ENCODE measurements at regions not wholly inside any gene's neighbourhood (a gene's known extent, or its start where the extent isn't known, plus 50 kb on each side); places are given as distances from the start of the nearest gene placed in this dataset.
"Not testable (repeated sequence)": the region's sequence is repeated elsewhere in the genome, so short reads cannot be mapped to it uniquely, and the experiment has no call there.

DNA sequence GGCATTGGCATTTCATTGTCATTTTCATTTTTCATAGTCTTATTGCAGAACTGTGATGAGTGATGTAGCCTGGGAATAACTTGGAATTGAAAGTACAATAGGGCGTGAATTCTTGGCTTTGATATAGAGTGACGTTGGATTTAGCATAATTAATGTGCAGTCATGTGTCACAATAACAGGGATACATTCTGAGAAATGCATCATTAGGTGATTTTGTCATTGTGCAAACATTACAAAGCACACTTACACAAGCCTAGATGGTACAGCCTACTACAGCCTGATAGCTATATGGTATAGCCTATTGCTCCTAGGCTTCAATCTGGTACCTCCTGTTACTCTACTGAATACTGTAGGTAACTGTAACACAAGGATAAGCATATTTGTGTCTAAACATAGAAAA lies 300.8 kb downstream of the DTHD1 start:
- DNase-seq (ENCODE audit: low read depth in 4 of 4, low spot score in 3 of 4), result no peak

DNA sequence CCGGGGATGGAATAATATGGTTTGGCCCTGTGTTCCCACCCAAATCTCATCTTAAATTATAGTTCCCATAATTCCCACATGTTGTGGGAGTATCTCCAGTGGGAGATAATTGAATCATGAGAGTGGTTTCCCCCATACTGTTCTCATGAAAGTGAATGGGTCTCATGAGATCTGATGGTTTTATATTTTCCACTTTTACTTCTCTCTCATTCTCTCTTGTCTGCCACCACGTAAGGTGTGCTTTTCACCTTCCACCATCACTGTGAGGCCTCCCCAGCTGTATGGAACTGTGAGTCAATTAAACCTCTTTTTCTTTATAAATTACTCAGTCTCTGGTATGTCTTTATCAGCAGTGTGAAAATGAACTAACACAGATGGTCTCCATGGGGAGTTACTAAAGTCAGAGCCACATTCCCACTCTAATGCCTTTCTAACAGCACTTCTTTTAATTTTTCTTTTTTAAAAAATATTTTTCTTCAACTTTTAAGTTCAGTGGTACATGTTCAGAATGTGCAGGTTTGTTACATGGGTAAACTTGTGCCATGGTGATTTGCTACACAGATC lies 306.6 kb downstream of the DTHD1 start:
- no peak for DNase-seq (ENCODE audit: low read depth in 4 of 4, low spot score in 3 of 4)

DNA sequence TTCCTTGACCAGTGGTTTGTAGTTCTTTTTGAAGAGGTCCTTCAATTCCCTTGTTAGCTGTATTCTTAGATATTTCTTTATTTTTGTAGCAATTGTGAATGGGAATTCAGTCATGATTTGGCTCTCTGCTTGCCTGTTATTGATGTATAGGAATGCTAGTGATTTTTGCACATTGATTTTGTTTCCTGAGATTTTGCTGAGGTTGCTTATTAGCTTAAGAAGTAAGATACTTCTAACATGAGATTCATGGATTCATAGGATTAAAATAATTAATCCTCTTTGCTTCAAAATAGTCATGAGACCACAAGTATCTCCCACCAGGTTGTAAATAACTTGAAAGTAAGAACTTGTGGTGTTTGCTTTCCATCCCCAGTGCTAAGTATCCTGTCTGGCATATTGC lies 308.9 kb downstream of the DTHD1 start:
- DNase-seq (ENCODE audit: low read depth in 4 of 4, low spot score in 3 of 4), result no peak

DNA sequence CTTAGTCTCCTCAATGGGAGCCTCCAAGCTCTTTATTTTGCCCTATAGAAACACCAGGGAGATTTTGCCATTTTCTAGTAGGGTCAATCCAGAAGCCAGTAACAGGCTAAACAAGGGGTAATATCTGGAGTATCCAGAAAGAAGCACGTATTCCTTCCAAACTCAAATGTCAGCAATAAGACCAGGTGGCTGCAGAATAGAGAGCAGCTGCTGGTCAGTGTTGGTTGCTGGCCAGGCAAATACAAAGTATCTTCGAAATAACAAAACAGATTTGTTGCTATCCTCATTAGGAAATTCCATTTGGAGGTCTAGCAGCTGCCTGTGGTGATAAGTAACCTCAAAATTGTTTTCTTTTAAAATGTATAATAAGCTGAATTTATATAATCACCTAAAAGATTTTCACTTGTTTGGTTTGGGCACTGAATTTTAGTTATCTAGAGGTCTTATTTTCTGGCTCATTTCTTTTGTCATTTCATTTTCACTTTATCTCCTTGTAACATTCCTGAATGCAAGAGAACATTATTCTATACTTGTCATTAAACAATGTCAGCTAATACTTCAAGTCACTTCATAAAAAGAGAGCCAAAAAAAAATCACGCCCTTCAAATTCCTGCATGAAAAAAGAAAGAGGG lies 320.6 kb downstream of the DTHD1 start:
- DNase-seq (ENCODE audit: low read depth in 4 of 4, low spot score in 3 of 4), result no peak

DNA sequence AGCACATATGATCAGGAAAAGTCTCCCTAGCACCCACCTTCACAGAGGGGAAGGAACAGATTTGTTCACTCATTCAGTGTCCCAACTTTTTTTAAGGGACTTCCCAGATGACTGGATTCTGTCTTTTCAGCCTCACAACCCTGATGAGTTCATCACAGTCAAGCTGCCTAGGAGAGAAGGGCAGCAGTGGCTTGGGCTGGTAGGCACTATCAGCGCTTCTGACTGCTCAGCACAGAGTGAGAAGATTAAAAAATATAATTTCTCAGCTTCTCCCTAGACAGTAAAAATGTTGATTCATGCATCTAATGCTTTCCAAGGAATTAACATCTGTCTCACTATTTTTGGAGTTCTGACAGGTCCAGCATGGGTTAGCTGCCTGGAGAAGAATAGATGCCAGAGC lies 328.2 kb downstream of the DTHD1 start:
- DNase-seq (ENCODE audit: low read depth in 4 of 4, low spot score in 3 of 4), result no peak

DNA sequence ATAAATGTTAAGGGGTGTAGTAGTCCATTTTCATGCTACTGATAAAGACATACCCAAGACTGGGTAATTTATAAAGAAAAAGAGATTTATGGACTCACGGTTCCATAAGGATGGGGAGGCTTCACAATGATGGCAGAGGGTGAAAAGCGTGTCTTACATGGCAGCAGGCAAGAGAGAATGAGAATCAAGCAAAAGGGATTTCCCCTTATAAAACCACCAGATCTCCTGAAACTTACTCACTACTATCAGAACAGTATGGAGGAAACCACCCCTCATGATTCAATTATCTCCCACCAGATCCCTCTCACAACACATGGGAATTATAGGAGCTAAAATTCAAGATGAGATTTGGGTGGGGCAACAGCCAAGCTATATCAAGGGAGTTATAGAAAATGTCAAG lies 329.2 kb downstream of the DTHD1 start:
- DNase-seq (ENCODE audit: low read depth in 4 of 4, low spot score in 3 of 4), result no peak

DNA sequence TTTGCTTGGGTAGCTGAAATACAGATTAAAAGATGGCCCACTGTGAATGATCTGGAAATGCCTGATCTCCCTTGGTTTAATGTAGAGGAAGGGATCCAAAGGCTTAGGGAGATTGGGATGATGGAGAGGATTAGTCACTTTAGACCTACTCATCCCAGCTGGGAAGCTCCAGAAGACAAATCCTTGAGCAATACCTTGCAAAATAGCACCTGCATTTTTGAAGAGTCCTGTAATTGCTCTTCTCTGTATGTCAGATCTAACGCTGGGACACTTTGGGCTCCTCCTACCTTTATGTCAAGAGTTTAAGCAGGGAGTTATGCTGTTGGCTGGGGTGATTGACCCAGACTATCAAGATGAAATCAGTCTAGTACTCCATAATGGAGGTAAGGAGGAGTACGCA lies 331.7 kb downstream of the DTHD1 start:
- not testable (repeated sequence) for DNase-seq (ENCODE audit: low read depth in 4 of 4, low spot score in 3 of 4)

DNA sequence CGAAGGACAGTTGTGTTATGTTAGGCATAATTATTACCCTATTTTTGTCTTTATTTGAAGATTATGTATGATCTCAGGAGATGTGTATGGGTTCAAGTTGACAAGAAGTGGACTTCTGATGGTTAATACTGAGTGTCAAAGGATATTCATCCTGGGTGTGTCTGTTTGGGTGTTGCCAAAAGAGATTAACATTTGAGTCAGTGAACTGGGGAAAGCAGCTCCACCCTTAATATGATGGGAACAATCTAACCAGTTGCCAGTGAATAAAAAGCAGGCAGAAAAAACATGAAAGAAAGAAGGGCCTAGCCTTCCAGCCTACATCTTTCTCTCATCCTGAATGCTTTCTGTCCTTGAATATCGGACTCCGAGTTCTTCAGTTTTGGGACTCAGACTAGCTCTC lies 332.6 kb downstream of the DTHD1 start:
- DNase-seq (ENCODE audit: low read depth in 4 of 4, low spot score in 3 of 4), result no peak

DNA sequence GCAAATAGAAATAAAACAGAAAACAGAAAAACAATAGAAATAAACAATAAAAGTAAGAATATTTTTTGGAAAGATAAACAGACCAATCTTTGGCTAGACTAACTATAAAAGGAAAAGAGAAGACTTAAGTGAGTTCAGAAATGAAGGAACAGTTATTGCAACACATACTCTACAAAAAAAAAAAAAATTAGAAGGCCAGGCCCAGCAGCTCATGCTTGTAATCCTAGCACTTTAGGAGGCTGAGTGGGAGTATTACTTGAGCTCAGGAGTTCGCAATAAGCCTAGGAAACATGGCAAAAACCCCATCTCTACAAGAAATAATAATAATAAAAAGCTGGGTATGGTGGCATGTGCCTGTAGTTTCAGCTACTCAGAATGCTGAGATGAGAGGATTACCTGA lies 336.7 kb downstream of the DTHD1 start:
- DNase-seq (ENCODE audit: low read depth in 4 of 4, low spot score in 3 of 4), result no peak

DNA sequence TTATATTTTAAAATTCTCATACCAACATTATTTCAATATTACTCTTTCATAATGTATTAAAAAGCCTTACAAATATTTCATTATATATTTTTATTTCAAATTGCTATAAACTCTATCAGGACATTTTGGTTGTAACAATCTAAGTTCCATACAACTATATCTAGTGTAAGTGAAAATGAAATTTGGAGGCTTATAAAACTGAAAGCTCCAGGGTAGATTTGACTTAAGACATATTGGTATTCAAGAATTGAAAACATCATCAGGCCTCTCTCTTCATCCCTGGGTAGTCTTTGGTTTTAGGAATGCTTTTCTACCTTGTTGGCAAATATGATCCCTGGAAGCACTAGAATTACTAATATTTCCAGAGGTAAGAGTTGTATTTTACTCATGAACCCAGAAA lies 342.6 kb downstream of the DTHD1 start:
- no peak for DNase-seq (ENCODE audit: low read depth in 4 of 4, low spot score in 3 of 4)

DNA sequence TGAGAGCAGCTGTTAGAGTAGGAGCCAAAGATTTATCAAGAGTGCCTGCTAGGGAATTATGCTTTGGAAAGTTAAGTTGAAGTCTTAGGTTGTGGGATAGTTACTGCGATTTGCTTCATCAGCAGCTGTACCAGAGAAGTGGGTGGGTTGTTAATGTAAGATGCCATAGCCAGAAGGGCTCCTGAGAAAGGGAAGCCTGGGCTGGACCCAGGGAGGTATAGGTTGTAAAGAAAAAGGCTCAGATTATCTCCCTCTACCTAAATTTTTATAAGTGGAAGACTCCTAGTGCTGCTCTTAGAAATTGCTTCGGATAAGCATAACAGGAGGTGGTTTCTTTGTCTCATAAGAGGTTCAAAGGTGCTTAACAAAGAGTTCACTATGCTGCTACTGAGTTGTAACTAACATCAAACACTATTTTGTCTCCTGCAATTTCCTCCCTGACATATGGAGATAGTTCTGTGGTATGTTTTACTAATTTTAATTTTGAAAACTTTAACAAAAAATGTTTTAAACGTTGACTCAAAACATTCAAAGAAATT lies 356.9 kb downstream of the DTHD1 start:
- no peak for DNase-seq (ENCODE audit: low read depth in 4 of 4, low spot score in 3 of 4)

DNA sequence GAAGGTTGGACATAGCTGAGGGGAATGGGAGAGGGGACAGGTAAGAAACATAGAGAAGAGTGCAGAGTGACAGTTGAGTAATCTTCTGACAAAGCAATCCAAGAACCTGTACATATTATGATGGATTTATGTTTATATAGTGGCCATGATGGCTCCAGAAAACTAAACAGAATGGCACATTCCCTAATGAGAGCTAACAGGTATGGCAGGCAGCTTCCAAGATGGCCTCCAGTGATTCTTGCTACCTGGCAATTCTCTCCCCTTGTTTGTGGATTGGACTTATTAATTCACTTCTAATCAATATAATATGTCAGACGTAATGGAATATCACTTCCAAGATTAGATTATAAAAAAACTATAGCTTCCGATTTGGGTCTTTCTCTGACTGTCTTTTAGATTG lies 359.5 kb downstream of the DTHD1 start:
- no peak for DNase-seq (ENCODE audit: low read depth in 4 of 4, low spot score in 3 of 4)

DNA sequence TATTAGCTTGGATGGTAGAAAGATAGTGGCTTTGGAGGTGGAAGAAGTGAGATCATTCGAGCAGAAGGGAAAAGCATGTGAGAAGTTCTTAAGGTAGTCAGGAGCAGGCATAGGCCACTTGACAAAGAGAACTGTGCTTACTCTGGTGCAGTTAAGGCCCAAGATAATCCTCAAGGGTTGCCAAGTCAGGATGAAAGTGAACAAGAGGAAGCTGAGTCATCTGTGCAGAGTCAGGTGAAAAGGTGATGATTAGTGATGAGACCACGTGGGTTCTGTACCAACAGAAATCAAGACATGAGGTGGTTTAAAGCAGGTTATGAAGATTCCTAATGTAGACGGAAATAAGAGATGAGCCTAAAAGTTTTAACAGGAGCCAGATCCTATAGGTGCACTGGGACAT lies 369.8 kb downstream of the DTHD1 start:
- no peak for DNase-seq (ENCODE audit: low read depth in 4 of 4, low spot score in 3 of 4)

DNA sequence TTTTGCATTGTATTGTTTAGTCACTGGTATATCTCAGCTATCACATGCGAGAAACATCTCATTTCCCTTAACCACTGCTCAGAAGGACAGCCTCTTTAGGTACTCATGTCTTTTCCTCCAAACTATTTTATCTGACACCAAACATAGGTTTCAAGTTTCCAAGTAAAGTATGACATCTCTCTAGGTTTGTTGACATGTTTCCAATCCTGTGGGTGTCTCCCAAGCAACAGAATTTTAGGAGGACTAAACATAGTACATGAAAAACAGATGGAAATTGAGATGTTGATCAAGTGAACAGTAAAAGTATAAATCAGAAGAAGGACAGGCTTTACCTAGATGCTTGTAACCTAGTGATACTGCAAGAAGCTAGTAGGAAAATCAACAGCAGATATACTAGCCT lies 371.4 kb downstream of the DTHD1 start:
- DNase-seq (ENCODE audit: low read depth in 4 of 4, low spot score in 3 of 4), result no peak

DNA sequence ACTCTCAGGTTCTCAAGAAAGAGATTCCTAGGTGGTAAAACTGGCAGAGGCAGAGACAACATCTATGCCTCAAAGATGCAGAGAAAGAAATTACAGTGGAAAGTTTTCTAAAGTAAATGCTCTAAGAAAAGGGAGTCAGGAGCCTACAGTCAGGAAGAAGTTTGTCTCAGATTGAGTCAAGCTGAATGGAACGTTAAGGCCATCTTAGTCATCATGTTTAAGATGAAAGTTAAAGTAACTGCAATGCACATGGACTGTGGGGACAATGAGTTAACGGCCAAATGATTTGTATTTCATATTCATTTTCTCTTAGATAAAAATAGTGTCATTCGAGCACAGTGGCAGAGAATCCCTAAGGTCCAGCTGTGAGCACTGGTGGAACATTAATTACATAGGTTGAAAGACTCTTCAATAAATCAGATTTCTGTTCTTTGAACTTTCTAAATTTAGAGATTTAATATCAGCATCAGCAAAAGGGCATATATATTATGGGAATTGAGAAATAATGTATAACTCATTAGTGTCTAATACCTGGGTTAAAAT lies 384.6 kb downstream of the DTHD1 start:
- DNase-seq (ENCODE audit: low read depth in 4 of 4, low spot score in 3 of 4), result no peak

DNA sequence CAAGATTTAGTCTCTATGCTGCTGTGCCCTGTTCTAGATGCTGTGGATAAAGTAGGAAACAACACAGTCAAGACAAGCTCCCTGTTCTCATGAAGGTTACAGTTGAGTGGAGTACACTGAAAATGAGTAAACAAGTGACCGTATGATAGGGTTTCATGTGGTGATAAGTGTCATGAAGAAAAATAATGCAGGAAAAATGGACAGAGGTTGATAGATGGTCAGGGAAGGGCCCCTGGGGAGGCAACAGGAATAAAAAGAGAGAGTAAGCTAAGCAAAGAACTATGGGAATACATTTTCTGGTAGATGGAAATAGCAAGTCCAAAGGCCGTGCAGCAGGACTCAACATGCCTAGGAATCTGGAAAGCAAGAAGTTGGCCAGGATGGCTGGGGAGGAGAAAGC lies 394.0 kb downstream of the DTHD1 start:
- no peak for DNase-seq (ENCODE audit: low read depth in 4 of 4, low spot score in 3 of 4)

DNA sequence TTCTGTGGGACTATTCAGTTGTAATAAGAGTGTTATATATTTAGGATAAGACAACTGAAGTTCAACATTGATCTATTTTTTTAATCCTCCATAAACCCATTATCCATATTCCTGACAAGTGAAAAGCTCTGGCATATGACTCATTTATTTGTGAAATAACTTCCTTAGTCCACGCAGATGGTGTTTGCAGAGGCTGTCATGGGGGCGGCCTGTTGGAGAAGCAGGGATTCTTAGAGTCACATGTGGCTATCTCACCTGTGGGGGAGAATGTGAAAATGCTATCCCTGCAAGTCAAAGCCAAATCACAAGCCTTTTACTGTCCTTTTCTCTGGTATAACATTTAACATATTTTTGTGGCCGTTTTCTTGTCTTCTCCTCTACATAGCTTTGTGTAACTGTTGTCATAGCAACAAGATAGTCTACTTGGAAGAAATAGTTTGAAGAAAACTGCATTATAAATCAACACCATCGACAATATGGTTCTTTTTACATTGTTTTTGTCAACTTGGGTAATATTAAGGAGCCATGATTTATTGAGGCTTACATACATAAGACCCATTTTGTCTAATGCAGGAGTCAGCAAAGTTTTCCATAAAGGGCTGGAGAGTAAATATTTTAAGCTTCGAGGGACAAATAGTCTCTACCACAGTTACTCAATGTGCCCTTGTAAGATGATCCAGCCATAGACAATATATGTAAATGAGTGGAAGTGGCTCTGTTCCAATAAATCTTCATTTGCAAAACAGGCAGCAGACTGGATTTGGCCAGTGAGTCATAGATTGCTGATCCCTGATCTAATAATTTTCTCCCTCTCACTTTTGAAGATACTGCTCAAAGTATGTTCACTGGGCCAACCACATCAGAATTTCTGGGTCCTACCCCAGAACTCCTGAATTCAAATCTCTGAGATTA lies 395.0 kb downstream of the DTHD1 start:
- DNase-seq (ENCODE audit: low read depth in 4 of 4, low spot score in 3 of 4), result no peak

DNA sequence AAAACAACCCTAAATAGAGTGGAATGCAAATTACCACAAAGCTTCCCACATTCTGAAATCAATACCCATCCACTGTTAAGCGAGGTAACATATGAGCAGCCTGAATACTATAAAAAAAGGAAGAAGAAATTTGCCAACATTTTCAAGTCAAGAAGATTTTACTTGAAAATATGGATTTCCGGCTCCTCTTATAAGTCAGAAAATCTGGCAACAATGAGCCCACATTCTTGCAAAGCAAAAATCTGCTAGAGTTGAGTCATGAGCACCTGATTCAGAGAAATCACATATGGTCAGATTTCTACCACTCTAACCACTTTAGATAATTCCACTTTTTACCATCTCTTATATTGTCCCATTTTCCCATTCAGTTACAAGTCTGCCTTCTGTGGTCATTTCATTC lies 395.7 kb downstream of the DTHD1 start:
- no peak for DNase-seq (ENCODE audit: low read depth in 4 of 4, low spot score in 3 of 4)

DNA sequence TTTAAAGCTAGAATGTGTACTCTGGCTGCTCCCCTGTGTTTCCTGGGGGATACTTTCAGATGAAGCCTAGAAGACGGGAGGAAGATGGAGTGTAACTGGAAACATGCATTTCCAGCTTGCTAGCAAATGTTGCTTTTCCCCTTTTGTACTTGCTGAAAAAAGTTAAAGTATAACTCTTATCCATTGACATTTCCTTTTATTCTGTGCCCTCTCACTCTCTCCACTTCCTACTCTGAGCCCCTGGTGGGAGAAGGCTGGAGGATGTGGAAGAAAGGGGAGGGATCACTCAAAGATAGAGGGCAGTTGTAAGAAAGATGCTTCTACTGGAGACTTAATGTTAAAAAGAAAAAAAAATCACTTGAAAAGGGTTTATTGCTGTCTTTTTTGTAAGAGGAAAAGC lies 396.5 kb downstream of the DTHD1 start:
- no peak for DNase-seq (ENCODE audit: low read depth in 4 of 4, low spot score in 3 of 4)

DNA sequence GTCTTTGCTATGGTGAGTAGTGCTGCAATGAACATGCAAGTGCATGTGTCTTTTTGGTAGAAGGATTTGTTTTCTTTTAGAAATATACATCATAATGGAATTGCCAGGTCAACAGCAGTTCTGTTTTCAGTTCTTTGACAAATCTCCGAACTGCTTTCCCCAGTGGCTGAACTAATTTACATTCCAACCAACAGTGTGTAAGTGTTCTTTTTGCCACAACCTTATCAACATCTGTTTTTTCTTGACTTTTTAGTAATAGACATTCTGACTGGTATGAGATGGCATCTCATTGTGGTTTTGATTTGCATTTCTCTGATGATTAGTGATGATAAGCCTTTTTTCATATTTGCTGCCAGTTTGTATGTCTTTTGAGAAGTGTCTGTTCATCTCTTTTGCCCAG lies 406.3 kb downstream of the DTHD1 start:
- no peak for DNase-seq (ENCODE audit: low read depth in 4 of 4, low spot score in 3 of 4)

DNA sequence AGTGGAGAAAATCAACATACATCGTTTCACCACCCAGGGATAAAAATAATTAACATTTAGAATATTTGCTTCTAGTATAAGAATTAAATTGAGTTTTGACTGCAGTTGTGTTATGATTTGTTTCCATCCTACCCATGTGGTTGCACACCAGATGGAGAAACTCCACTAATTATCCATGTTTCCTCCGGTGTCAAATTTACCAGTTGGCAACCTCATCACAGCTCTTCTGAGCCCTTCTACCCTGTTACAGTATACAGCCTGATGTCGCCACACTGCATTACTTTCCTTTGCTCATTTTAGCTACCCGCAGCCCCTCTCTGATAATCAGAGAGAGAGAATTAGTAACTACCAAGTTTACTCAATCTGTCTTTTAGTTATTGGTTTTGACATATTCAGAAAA lies 411.2 kb downstream of the DTHD1 start:
- DNase-seq (ENCODE audit: low read depth in 4 of 4, low spot score in 3 of 4), result no peak

DNA sequence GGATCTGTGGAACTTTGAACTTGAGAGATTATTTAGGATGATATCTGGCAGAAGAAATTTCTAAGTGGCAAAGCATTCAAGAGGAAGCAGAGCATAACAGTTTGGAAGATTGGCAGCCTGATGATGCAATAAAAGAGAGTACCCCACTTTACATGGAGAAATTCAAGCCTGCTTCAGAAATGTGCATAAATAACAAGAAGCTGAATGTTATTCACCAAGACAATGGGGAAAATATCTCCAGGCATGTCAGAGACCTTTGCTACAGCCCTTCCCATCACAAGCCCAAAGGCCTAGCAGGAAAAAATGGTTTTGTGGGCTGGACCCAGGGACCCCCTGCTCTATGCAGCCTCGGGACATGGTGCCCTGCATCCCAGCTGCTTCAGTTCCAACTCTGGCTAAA lies 420.8 kb downstream of the DTHD1 start:
- no peak for DNase-seq (ENCODE audit: low read depth in 4 of 4, low spot score in 3 of 4)
